GM19035 (cell line): ENCODE measurements at regions not wholly inside any gene's neighbourhood (a gene's known extent, or its start where the extent isn't known, plus 50 kb on each side); places are given as distances from the start of the nearest gene placed in this dataset.
"Not testable (repeated sequence)": the region's sequence is repeated elsewhere in the genome, so short reads cannot be mapped to it uniquely, and the experiment has no call there.

Experiments
- ATAC-seq: cut with Tn5 transposase; IDR thresholded peaks from one replicate; pipeline ENCODE4 v1.9.1; 2021; ENCODE audit not compliant: unreplicated experiment

GRCh38 chr1:234833118-234833517 lies 223.1 kb upstream of the IRF2BP2 start:
- ATAC-seq: no peak

GRCh38 chr1:234827656-234828055 lies 217.7 kb upstream of the IRF2BP2 start:
- no peak for ATAC-seq

- ATAC-seq: no peak
Observed at GRCh38 chr1:234827181-234827580, 217.2 kb upstream of the IRF2BP2 start.

- ATAC-seq: no peak
Observed at GRCh38 chr1:234826352-234826751, 216.4 kb upstream of the IRF2BP2 start.

- ATAC-seq: no peak
Observed at GRCh38 chr1:234825498-234826165, 215.7 kb upstream of the IRF2BP2 start.

- not testable (repeated sequence) for ATAC-seq
Observed at GRCh38 chr1:234824836-234825235, 214.9 kb upstream of the IRF2BP2 start.

GRCh38 chr1:234823191-234824176 lies 213.5 kb upstream of the IRF2BP2 start:
- no peak for ATAC-seq

- ATAC-seq: no peak
Observed at GRCh38 chr1:234821840-234822239, 211.9 kb upstream of the IRF2BP2 start.

GRCh38 chr1:234820597-234820996 lies 210.6 kb upstream of the IRF2BP2 start:
- no peak for ATAC-seq

- ATAC-seq: not testable (repeated sequence)
Observed at GRCh38 chr1:234819845-234820244, 209.9 kb upstream of the IRF2BP2 start.

GRCh38 chr1:234818040-234818387 lies 208.0 kb upstream of the IRF2BP2 start:
- ATAC-seq: not testable (repeated sequence)

GRCh38 chr1:234817313-234818039 lies 207.5 kb upstream of the IRF2BP2 start:
- not testable (repeated sequence) for ATAC-seq

- not testable (repeated sequence) for ATAC-seq
Observed at GRCh38 chr1:234816864-234817263, 206.9 kb upstream of the IRF2BP2 start.

GRCh38 chr1:234816186-234816851 lies 206.3 kb upstream of the IRF2BP2 start:
- ATAC-seq: not testable (repeated sequence)

- not testable (repeated sequence) for ATAC-seq
Observed at GRCh38 chr1:234815295-234815815, 205.4 kb upstream of the IRF2BP2 start.

GRCh38 chr1:234814235-234814634 lies 204.3 kb upstream of the IRF2BP2 start:
- not testable (repeated sequence) for ATAC-seq

GRCh38 chr1:234811824-234812223 lies 201.8 kb upstream of the IRF2BP2 start:
- not testable (repeated sequence) for ATAC-seq

GRCh38 chr1:234810726-234811125 lies 200.7 kb upstream of the IRF2BP2 start:
- ATAC-seq: not testable (repeated sequence)

GRCh38 chr1:234809854-234810245 lies 199.9 kb upstream of the IRF2BP2 start:
- ATAC-seq: not testable (repeated sequence)
